BE2C (cell line): ENCODE measurements at regions not wholly inside any gene's neighbourhood (a gene's known extent, or its start where the extent isn't known, plus 50 kb on each side); places are given as distances from the start of the nearest gene placed in this dataset.

Experiments
- DNase-seq: peaks from one replicate; pipeline ENCODE4 v3.0.0-alpha.2; 2020
- H3K27me3 ChIP-seq: fragments of 250-450 bp; sonication (Bioruptor Pico); 2 replicates; pipeline ENCODE4 v1.5.1; 2020; ENCODE audit warnings: mild to moderate bottlenecking
- H3K36me3 ChIP-seq: fragments of 250-450 bp; sonication (Bioruptor Pico); 2 replicates; pipeline ENCODE4 v1.5.1; 2020; ENCODE audit warnings: mild to moderate bottlenecking
- H3K4me1 ChIP-seq: fragments of 250-450 bp; sonication (Bioruptor Pico); 2 replicates; pipeline ENCODE4 v1.5.1; 2020
- H3K4me3 ChIP-seq: 2 replicates; pipeline ENCODE4 v1.5.1; 2011; ENCODE audit warnings: low read depth, low read length
- H3K9me3 ChIP-seq: fragments of 250-450 bp; sonication (Bioruptor Pico); 2 replicates; pipeline ENCODE4 v1.5.1; 2020
- TF ChIP-seq, protein P1 (sequence below): IDR thresholded peaks from 2 replicates; pipeline ENCODE4 v1.5.1; 2012; ENCODE audit warnings: mild to moderate bottlenecking, low read depth, low read length

DNA sequence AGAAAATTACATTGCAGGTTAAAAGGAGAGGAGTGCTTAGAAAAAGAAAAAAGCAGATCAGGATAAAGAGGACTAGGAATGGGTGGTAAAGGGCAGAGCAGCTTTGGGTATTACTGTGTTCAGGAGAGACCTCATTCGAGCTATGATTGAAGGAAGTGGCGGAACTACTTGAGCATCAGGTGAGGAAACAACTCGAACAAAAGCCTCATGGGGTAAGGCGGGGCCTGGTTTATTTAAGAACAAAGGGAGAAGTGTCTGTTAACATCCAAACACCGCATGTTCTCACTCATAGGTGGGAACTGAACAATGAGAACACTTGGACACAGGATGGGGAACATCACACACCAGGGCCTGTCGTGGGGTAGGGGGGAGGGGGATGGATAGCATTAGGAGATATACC is 444.6 kb upstream of the CCDC196 start:
- TF ChIP-seq, protein P1, sequence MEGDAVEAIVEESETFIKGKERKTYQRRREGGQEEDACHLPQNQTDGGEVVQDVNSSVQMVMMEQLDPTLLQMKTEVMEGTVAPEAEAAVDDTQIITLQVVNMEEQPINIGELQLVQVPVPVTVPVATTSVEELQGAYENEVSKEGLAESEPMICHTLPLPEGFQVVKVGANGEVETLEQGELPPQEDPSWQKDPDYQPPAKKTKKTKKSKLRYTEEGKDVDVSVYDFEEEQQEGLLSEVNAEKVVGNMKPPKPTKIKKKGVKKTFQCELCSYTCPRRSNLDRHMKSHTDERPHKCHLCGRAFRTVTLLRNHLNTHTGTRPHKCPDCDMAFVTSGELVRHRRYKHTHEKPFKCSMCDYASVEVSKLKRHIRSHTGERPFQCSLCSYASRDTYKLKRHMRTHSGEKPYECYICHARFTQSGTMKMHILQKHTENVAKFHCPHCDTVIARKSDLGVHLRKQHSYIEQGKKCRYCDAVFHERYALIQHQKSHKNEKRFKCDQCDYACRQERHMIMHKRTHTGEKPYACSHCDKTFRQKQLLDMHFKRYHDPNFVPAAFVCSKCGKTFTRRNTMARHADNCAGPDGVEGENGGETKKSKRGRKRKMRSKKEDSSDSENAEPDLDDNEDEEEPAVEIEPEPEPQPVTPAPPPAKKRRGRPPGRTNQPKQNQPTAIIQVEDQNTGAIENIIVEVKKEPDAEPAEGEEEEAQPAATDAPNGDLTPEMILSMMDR = no peak
- Histone ChIP-seq H3K4me3 (no peak overlapping the region), H3K9me3 (no peaks in the 10 kb centered on the region), H3K4me1 (no peaks in the 10 kb centered on the region), H3K27me3 (no peaks in the 10 kb centered on the region; the same call in 1 of the 2 replicates), H3K36me3 (no peaks in the 10 kb centered on the region)
- DNase-seq = no peak

DNA sequence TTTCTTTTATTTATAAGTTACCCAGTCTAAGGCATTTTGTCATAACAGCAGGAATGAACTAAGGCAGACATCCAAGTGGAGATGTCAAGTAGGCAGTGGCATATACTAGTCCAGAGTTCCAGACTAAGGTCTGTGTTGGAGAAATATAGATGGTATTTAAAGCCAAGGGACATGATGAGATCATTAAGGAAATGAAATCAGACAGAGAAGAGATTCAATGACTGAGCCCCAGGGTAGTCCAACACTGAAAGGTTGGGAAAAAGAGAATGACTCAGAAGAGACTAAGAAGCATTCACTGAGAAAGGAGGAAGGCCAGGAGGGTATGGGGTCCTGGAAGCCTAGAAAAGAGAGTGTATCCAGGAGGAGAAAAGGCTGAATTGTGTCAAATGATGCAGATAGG is 442.2 kb upstream of the CCDC196 start:
- DNase-seq = no peak
- H3K4me3 ChIP-seq = no peak overlapping the region
- TF ChIP-seq, protein P1 = no peak
- H3K27me3 ChIP-seq = no peaks in the 10 kb centered on the region; the same call in 1 of the 2 replicates
- H3K9me3 ChIP-seq = no peaks in the 10 kb centered on the region
- H3K4me1 ChIP-seq = no peaks in the 10 kb centered on the region
- H3K36me3 ChIP-seq = no peaks in the 10 kb centered on the region

DNA sequence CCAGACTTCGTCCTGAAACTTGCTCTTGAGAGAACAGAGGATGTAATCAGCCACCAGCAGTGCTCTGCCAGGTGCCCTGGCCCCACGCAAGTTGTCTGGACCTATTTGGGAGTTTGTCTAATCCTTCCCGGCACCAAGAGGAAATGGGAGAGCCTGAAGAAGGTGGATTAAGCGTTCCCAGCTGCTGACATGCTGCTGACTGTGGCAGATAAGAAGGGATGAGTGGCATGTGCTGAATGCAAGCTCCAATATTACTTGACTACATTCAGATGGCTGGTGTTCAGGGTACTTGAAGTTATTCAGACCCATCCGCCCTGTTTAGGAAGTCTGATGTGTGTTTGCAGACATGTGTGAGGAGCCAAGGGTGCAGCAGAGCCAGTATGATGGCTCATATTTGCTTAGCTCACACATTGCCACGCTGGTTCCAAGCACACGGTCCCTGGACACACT is 440.6 kb upstream of the CCDC196 start:
- no peak for DNase-seq
- H3K27me3 ChIP-seq = peaks cover 13% of the 10 kb centered on the region
- no peaks in the 10 kb centered on the region for H3K36me3 ChIP-seq
- TF ChIP-seq, protein P1 = no peak
- H3K4me1 ChIP-seq = no peaks in the 10 kb centered on the region
- no peak overlapping the region for H3K4me3 ChIP-seq
- H3K9me3 ChIP-seq = no peaks in the 10 kb centered on the region

DNA sequence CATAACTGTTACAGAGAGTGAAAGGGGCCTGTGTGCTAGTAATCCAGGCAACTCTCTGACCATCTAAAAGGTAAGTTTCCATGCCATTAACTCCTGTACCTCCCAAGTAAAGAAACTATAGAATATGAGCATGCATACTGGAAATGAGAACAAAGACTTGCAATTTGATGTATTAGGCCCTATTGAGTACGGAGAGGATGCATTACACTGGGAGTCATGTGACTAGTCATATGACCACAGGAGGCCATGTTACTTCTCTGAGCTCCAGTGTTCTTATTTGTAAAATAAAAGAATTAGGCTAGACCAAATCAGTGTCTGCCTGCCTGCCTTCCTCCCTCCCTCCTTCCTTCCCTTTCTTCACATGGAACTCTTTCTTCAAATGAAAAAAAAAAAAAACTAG is 440.1 kb upstream of the CCDC196 start:
- TF ChIP-seq, protein P1 = no peak
- no peak for DNase-seq
- Histone ChIP-seq H3K36me3 (no peaks in the 10 kb centered on the region), H3K4me3 (no peak overlapping the region), H3K9me3 (no peaks in the 10 kb centered on the region), H3K27me3 (peaks cover 13% of the 10 kb centered on the region), H3K4me1 (no peaks in the 10 kb centered on the region)

DNA sequence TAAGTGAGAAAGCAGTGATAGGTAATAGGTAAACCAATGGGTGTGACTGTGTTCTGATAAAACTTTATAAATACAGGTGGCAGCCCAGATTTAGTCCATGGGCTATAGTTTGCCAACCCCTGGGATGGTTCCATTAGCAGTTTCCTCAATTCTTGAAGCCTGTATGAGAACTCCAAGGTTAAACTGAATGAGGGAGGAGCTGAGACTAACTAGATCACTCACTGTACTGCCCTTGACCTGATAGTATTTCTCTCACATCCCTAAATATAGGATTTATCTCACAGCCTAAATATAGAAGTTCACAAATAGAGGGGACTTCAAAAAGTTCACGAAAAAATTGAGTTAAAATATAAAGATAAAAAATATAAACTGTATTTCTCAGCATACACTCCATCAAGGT is 439.6 kb upstream of the CCDC196 start:
- TF ChIP-seq, protein P1 = no peak
- H3K4me1 ChIP-seq = no peaks in the 10 kb centered on the region
- no peaks in the 10 kb centered on the region for H3K9me3 ChIP-seq
- no peak for DNase-seq
- no peak overlapping the region for H3K4me3 ChIP-seq
- peaks cover 13% of the 10 kb centered on the region for H3K27me3 ChIP-seq
- H3K36me3 ChIP-seq = no peaks in the 10 kb centered on the region

DNA sequence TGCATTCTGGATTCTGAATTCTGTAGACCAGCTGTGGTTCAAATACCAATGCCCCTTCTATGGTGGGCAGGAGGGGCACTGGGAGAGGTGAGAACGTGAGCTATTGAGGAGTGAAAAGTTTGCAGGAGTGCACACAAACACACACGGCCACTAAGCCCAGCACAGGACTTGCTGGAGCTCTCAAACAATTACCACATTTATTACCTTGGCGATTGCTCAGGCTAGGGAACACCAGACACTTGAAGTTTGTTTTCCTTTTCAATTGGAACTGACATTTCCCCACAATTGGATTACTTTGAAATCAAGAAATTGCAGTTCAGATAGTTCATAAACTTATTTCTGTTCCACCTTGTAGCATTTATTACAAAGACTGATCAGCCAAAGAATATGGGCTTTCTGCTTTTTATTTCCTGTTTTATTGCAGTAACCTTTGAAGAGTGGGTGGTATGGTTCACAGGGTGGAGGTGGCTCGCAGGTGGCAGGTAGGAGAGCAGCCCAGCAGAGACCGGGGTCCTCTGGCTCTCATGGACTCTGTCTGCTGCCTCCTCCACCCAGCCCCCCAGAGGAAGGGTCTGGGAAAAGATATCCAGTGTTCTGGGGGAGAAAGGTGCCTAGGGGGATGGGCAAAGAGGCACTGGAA is 429.8 kb upstream of the CCDC196 start:
- no peaks in the 10 kb centered on the region for H3K36me3 ChIP-seq
- TF ChIP-seq, protein P1 = no peak
- H3K27me3 ChIP-seq = no peaks in the 10 kb centered on the region
- DNase-seq = no peak
- no peaks in the 10 kb centered on the region for H3K9me3 ChIP-seq
- H3K4me1 ChIP-seq = no peaks in the 10 kb centered on the region
- no peak overlapping the region for H3K4me3 ChIP-seq
